ENCODE measurements at regions not wholly inside any gene's neighbourhood (a gene's known extent, or its start where the extent isn't known, plus 50 kb on each side); places are given as distances from the start of the nearest gene placed in this dataset.

DNA sequence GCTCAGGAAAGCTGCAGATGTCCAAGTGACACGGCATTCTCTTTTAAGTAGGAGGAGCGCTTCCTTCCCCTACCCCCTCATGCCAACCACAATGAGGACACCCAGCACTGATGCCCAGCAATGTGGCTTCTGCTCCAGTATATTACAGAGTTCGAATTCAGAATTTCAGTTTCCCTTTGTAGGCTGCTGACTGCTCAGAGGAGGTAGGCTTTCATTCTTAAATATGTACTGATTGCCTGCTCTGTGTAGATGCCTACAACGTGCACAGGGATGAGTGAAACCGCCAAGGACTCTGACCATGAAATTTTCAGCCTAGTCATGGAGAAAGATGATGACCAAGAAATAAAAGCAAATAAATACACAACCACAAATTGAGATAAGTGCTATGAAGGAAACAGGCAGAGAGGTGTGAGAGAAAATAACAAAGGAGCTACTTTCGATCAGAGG, 50.9 kb upstream of the TNFAIP3 start:
- TF ChIP-seq, protein P1, sequence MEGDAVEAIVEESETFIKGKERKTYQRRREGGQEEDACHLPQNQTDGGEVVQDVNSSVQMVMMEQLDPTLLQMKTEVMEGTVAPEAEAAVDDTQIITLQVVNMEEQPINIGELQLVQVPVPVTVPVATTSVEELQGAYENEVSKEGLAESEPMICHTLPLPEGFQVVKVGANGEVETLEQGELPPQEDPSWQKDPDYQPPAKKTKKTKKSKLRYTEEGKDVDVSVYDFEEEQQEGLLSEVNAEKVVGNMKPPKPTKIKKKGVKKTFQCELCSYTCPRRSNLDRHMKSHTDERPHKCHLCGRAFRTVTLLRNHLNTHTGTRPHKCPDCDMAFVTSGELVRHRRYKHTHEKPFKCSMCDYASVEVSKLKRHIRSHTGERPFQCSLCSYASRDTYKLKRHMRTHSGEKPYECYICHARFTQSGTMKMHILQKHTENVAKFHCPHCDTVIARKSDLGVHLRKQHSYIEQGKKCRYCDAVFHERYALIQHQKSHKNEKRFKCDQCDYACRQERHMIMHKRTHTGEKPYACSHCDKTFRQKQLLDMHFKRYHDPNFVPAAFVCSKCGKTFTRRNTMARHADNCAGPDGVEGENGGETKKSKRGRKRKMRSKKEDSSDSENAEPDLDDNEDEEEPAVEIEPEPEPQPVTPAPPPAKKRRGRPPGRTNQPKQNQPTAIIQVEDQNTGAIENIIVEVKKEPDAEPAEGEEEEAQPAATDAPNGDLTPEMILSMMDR (IDR thresholded peaks at IDR 0.05) = no peak
- TF ChIP-seq POLR2A (IDR thresholded peaks at IDR 0.05) = no peak
